WTC11 (cell line): ENCODE measurements at regions not wholly inside any gene's neighbourhood (a gene's known extent, or its start where the extent isn't known, plus 50 kb on each side); places are given as distances from the start of the nearest gene placed in this dataset.

ENCODE experiments used
- ATAC-seq: fragments of 200-7000 bp; cut with Tn5 transposase; 2 replicates; pipeline ENCODE4 v1.10.0; 2021; ENCODE audit warnings: mild to moderate bottlenecking, moderate library complexity
- CTCF ChIA-PET: fragments of 300-600 bp; sonication (Branson Sonifier 250); formaldehyde crosslinking; loops from one replicate; lab custom pipeline; 2021; ENCODE audit warnings: antibody characterized with exemption; lab: Charles Lee
- POLR2A ChIA-PET: fragments of 350-600 bp; sonication (Branson Sonifier 250); formaldehyde crosslinking; loops from one replicate; lab custom pipeline; 2021; ENCODE audit warnings: antibody characterized with exemption; lab: Charles Lee
- DNase-seq: peaks from one replicate; pipeline ENCODE4 v3.0.0; 2021; ENCODE audit warnings: low spot score
- H3K27ac Mint-ChIP-seq: 2 replicates; pipeline ENCODE4 v1.8.0; 2021; ENCODE audit warnings: mixed read lengths
- H3K27me3 Mint-ChIP-seq: 2 replicates; pipeline ENCODE4 v1.8.0; 2021; ENCODE audit warnings: low read depth, mild to moderate bottlenecking, moderate library complexity, mixed read lengths
- H3K36me3 Mint-ChIP-seq: 2 replicates; pipeline ENCODE4 v1.8.0; 2021; ENCODE audit warnings: mixed read lengths
- H3K4me1 Mint-ChIP-seq: 2 replicates; pipeline ENCODE4 v1.8.0; 2022; ENCODE audit warnings: mixed read lengths
- H3K4me3 Mint-ChIP-seq: 2 replicates; pipeline ENCODE4 v1.8.0; 2021; ENCODE audit warnings: mild to moderate bottlenecking, moderate library complexity, mixed read lengths
- H3K9me3 Mint-ChIP-seq: 2 replicates; pipeline ENCODE4 v1.8.0; 2021; ENCODE audit warnings: mixed read lengths
- CBFB ChIP-seq: sonication (generic); formaldehyde crosslinking; IDR thresholded peaks from 2 replicates; pipeline ENCODE4 v1.8.1; 2022; ENCODE audit warnings: mild to moderate bottlenecking, low read depth, missing genetic modification reagents
- CREB1 ChIP-seq: sonication (generic); formaldehyde crosslinking; IDR thresholded peaks from 2 replicates; pipeline ENCODE4 v1.8.0; 2023; ENCODE audit warnings: mild to moderate bottlenecking, missing genetic modification reagents
- ELF4 ChIP-seq: sonication (generic); formaldehyde crosslinking; IDR thresholded peaks from 2 replicates; pipeline ENCODE4 v1.8.1; 2022; ENCODE audit warnings: low read depth, mild to moderate bottlenecking, moderate library complexity, missing genetic modification reagents
- GRHL2 ChIP-seq: fragments of 250-450 bp; sonication (Bioruptor Pico); IDR thresholded peaks from 2 replicates; pipeline ENCODE4 v1.8.0; 2022; ENCODE audit warnings: mild to moderate bottlenecking, moderate library complexity; ENCODE audit not compliant: insufficient replicate concordance, severe bottlenecking
- HMGA2 ChIP-seq: fragments of 250-450 bp; sonication (Bioruptor Pico); IDR thresholded peaks from 2 replicates; pipeline ENCODE4 v1.4.0; 2021; ENCODE audit warnings: mild to moderate bottlenecking, moderate library complexity
- KAT7 ChIP-seq: sonication (generic); formaldehyde crosslinking; IDR thresholded peaks from 2 replicates; pipeline ENCODE4 v1.8.1; 2023; ENCODE audit warnings: missing genetic modification reagents, mild to moderate bottlenecking, borderline replicate concordance
- MYBL2 ChIP-seq: sonication (generic); formaldehyde crosslinking; IDR thresholded peaks from 2 replicates; pipeline ENCODE4 v1.8.1; 2023; ENCODE audit warnings: mild to moderate bottlenecking, moderate library complexity, missing genetic modification reagents
- SOX15 ChIP-seq: fragments of 250-450 bp; sonication (Bioruptor Pico); IDR thresholded peaks from 2 replicates; pipeline ENCODE4 v1.9.0; 2021; ENCODE audit warnings: mild to moderate bottlenecking
- TP53 ChIP-seq: sonication (generic); formaldehyde crosslinking; IDR thresholded peaks from 2 replicates; pipeline ENCODE4 v1.8.1; 2023; ENCODE audit warnings: mild to moderate bottlenecking, missing genetic modification reagents
- ZNF121 ChIP-seq: sonication (generic); formaldehyde crosslinking; IDR thresholded peaks from 2 replicates; pipeline ENCODE4 v1.8.0; 2023; ENCODE audit warnings: missing genetic modification reagents
- ZNF232 ChIP-seq: sonication (generic); formaldehyde crosslinking; IDR thresholded peaks from 2 replicates; pipeline ENCODE4 v1.8.0; 2022; ENCODE audit warnings: mild to moderate bottlenecking, missing genetic modification reagents
- TF ChIP-seq, protein P1 (sequence below): sonication (generic); formaldehyde crosslinking; conservative IDR thresholded peaks from 2 replicates; pipeline ENCODE4 v1.8.1; 2023; ENCODE audit warnings: mild to moderate bottlenecking, low read depth, missing genetic modification reagents, moderate library complexity
- TF ChIP-seq, protein P2 (sequence below): sonication (generic); formaldehyde crosslinking; IDR thresholded peaks from 2 replicates; pipeline ENCODE4 v1.8.1; 2023; ENCODE audit warnings: mild to moderate bottlenecking, missing genetic modification reagents, borderline replicate concordance
- TF ChIP-seq, protein P3 (sequence below): fragments of 250-450 bp; sonication (Bioruptor Pico); IDR thresholded peaks from 2 replicates; pipeline ENCODE4 v2.1.2; 2022; ENCODE audit warnings: mild to moderate bottlenecking, moderate library complexity
- TF ChIP-seq, protein P4 (sequence below): fragments of 250-450 bp; sonication (Bioruptor Pico); IDR thresholded peaks from 2 replicates; pipeline ENCODE4 v1.9.0; 2021; ENCODE audit warnings: moderate library complexity, mild to moderate bottlenecking, inconsistent platforms, borderline replicate concordance
- TF ChIP-seq, protein P5 (sequence below): sonication (generic); formaldehyde crosslinking; IDR thresholded peaks from 2 replicates; pipeline ENCODE4 v1.8.1; 2023; ENCODE audit warnings: mild to moderate bottlenecking, missing genetic modification reagents, moderate library complexity

DNA sequence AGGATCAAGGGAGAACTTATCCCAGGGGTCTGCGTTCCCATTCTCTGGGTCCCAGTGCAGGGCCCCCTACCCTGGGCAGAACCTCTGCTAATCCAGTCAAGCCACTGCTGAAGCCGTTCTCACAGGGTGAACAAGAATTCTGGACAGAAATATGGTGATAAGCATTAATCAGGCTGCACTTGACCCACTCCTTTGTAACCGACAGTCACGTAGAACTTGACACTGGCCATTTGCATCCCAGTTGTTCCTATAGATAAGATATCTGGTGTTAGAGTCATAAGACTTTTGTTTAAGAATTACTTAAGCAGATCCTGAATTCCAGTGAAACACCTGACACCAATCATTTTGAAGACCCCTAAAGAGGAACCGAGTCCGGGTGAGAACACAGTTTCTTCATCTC, 107.5 kb upstream of the THY1 start (continued):
- TF ChIP-seq, protein P1, sequence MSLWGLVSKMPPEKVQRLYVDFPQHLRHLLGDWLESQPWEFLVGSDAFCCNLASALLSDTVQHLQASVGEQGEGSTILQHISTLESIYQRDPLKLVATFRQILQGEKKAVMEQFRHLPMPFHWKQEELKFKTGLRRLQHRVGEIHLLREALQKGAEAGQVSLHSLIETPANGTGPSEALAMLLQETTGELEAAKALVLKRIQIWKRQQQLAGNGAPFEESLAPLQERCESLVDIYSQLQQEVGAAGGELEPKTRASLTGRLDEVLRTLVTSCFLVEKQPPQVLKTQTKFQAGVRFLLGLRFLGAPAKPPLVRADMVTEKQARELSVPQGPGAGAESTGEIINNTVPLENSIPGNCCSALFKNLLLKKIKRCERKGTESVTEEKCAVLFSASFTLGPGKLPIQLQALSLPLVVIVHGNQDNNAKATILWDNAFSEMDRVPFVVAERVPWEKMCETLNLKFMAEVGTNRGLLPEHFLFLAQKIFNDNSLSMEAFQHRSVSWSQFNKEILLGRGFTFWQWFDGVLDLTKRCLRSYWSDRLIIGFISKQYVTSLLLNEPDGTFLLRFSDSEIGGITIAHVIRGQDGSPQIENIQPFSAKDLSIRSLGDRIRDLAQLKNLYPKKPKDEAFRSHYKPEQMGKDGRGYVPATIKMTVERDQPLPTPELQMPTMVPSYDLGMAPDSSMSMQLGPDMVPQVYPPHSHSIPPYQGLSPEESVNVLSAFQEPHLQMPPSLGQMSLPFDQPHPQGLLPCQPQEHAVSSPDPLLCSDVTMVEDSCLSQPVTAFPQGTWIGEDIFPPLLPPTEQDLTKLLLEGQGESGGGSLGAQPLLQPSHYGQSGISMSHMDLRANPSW (CRISPR knock-in tag) = no peak
- no peak for TF ChIP-seq TP53

DNA sequence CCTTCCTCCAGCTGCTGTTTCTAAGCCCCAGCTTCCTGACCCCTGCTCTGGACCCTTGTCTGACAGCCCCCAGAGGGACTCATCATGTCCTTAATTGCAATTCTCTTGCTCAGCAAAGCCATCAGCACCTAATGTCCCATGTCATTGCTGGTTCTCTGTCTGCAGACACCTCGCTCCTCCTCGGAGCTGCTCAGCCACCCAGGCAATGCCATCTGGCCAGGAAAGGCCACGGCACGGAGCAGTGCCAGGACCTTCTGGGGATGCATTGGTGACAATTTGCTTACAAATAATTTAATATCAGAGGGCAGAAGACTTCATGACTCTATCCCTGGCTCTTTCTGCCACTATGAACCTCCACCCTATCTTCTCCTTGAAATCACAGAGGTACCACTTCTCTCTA, 107.0 kb upstream of the THY1 start:
- Mint-ChIP-seq H3K27me3 (peaks cover 13% of the 10 kb centered on the region; the same call in 1 of the 2 replicates), H3K36me3 (no peaks in the 10 kb centered on the region), H3K4me1 (peaks cover 6% of the 10 kb centered on the region), H3K9me3 (no peaks in the 10 kb centered on the region), H3K4me3 (no peak overlapping the region), H3K27ac (no peak overlapping the region)
- TF ChIP-seq CREB1 (CRISPR knock-in tag) = no peak
- TF ChIP-seq ELF4 (CRISPR knock-in tag) = no peak
- DNase-seq (no peak), ATAC-seq (no peak)
- ChIA-PET CTCF (interaction anchor here (1.9 kb wide), 1 partner anchor 93 kb away, joined by 9 read pairs; no protein-coding TSS in a partner anchor), POLR2A (no interaction called here)

DNA sequence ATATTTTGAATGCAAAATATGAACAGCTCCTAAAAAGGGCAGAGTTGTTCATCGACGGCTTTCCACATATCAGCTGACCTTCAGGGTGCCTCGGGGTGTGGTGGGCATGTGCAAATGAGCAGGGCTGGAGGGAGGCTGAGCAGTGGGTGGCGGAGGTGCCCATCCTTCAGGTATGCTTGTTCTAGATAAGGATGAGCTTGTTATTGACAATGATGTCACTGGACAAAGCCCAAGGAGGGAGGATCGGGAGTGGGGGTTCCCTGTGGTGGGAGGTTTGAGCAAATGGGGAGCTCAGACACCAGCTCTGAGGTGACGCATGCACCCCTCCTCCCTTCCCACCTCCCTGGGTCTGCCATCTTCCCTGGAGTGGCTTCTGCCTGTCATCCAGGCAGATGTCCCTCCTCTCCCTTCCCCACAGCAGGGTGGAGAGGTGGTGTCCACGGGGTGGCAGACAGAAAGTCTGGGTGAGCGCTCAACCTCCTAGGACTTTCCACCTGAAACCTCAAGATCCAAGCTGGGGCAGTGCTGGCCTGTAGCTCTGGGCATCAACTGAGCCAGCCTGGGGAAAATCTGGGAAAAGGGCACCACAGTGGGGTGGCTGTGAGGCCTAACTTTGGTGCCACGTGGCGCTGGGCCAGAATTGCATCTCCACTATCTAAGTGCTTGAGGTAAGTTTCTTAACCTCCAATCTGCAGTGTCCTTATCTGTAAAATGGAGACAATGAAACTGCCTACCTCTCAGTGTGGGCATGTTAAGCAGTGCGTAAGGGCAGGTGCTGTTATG, 106.3 kb upstream of the THY1 start:
- Mint-ChIP-seq H3K9me3 (no peaks in the 10 kb centered on the region), H3K27ac (no peak overlapping the region), H3K27me3 (peaks cover 13% of the 10 kb centered on the region; the same call in 1 of the 2 replicates), H3K4me3 (no peak overlapping the region), H3K4me1 (peaks cover 6% of the 10 kb centered on the region), H3K36me3 (no peaks in the 10 kb centered on the region)
- ChIA-PET CTCF (interaction anchor here (1.3 to 1.9 kb wide), 2 partner anchors 38 to 94 kb away, joined by 5 to 9 read pairs; no protein-coding TSS in a partner anchor), POLR2A (no interaction called here)
- DNase-seq (no peak), ATAC-seq (no peak)
- TF ChIP-seq, protein P1 (CRISPR knock-in tag) = no peak
- TF ChIP-seq ZNF232 (no peak), ZNF121 (CRISPR knock-in tag) (no peak)

DNA sequence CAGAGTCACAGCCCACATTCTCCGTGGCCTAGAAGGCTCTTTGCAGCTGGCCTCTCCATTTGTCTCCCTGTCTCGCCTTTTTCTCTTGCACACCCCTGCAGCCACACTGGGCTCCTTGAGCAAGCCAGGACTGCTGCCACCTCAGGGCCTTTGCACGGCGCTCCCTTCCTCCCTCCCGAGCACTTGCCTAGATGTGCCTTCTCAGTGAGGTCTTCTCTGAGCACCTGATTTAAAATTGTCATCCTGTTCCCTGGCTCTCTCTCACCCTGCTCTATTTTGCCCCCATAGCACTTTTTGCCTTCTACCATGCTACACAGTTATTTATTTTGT, 102.9 kb upstream of the THY1 start:
- H3K9me3 Mint-ChIP-seq = no peaks in the 10 kb centered on the region
- DNase-seq = no peak
- H3K36me3 Mint-ChIP-seq = no peaks in the 10 kb centered on the region
- ATAC-seq = no peak
- no peaks in the 10 kb centered on the region for H3K4me1 Mint-ChIP-seq
- POLR2A ChIA-PET = no interaction called here
- no peak overlapping the region for H3K27ac Mint-ChIP-seq
- H3K4me3 Mint-ChIP-seq = no peak overlapping the region
- peaks cover 6% of the 10 kb centered on the region; the same call in 1 of the 2 replicates for H3K27me3 Mint-ChIP-seq
- CTCF ChIA-PET = interaction anchor here (1.5 kb wide), 1 partner anchor 116 kb away, joined by 4 read pairs; no protein-coding TSS in a partner anchor
- TF ChIP-seq, protein P2, sequence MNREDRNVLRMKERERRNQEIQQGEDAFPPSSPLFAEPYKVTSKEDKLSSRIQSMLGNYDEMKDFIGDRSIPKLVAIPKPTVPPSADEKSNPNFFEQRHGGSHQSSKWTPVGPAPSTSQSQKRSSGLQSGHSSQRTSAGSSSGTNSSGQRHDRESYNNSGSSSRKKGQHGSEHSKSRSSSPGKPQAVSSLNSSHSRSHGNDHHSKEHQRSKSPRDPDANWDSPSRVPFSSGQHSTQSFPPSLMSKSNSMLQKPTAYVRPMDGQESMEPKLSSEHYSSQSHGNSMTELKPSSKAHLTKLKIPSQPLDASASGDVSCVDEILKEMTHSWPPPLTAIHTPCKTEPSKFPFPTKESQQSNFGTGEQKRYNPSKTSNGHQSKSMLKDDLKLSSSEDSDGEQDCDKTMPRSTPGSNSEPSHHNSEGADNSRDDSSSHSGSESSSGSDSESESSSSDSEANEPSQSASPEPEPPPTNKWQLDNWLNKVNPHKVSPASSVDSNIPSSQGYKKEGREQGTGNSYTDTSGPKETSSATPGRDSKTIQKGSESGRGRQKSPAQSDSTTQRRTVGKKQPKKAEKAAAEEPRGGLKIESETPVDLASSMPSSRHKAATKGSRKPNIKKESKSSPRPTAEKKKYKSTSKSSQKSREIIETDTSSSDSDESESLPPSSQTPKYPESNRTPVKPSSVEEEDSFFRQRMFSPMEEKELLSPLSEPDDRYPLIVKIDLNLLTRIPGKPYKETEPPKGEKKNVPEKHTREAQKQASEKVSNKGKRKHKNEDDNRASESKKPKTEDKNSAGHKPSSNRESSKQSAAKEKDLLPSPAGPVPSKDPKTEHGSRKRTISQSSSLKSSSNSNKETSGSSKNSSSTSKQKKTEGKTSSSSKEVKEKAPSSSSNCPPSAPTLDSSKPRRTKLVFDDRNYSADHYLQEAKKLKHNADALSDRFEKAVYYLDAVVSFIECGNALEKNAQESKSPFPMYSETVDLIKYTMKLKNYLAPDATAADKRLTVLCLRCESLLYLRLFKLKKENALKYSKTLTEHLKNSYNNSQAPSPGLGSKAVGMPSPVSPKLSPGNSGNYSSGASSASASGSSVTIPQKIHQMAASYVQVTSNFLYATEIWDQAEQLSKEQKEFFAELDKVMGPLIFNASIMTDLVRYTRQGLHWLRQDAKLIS (CRISPR knock-in tag) = no peak
- TF ChIP-seq KAT7 = no peak
- TF ChIP-seq, protein P3, sequence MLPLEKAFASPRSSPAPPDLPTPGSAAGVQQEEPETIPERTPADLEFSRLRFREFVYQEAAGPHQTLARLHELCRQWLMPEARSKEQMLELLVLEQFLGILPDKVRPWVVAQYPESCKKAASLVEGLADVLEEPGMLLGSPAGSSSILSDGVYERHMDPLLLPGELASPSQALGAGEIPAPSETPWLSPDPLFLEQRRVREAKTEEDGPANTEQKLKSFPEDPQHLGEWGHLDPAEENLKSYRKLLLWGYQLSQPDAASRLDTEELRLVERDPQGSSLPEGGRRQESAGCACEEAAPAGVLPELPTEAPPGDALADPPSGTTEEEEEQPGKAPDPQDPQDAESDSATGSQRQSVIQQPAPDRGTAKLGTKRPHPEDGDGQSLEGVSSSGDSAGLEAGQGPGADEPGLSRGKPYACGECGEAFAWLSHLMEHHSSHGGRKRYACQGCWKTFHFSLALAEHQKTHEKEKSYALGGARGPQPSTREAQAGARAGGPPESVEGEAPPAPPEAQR (CRISPR knock-in tag) = no peak
- TF ChIP-seq GRHL2 (CRISPR knock-in tag) = no peak
- TF ChIP-seq, protein P4, sequence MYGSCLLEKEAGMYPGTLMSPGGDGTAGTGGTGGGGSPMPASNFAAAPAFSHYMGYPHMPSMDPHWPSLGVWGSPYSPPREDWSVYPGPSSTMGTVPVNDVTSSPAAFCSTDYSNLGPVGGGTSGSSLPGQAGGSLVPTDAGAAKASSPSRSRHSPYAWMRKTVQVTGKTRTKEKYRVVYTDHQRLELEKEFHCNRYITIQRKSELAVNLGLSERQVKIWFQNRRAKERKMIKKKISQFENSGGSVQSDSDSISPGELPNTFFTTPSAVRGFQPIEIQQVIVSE (CRISPR knock-in tag) = no peak
- no peak for TF ChIP-seq MYBL2
- no peak for TF ChIP-seq HMGA2
- TF ChIP-seq, protein P5, sequence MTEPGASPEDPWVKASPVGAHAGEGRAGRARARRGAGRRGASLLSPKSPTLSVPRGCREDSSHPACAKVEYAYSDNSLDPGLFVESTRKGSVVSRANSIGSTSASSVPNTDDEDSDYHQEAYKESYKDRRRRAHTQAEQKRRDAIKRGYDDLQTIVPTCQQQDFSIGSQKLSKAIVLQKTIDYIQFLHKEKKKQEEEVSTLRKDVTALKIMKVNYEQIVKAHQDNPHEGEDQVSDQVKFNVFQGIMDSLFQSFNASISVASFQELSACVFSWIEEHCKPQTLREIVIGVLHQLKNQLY (CRISPR knock-in tag) = no peak
- no peak for TF ChIP-seq CBFB (CRISPR knock-in tag)
- no peak for TF ChIP-seq SOX15 (CRISPR knock-in tag)
